ENCODE measurements at regions not wholly inside any gene's neighbourhood (a gene's known extent, or its start where the extent isn't known, plus 50 kb on each side); places are given as distances from the start of the nearest gene placed in this dataset.
A peak's percentile ranks its signal among the peaks of the same experiment; 100 is the strongest.
"Not testable (repeated sequence)": the region's sequence is repeated elsewhere in the genome, so short reads cannot be mapped to it uniquely, and the experiment has no call there.

GRCh38 chr15:77875066-77875721 is 202.3 kb downstream of the TBC1D2B start:
- not testable (repeated sequence) for H3K4me3 ChIP-seq (ENCODE audit: control insufficient read depth, low read depth, low read length)
- DNase-seq (ENCODE audit: low read depth): peak; percentile 37
- TF ChIP-seq CTCF (conservative IDR thresholded peaks at IDR 0.05; ENCODE audit: control insufficient read depth, insufficient read depth, low read depth, low read length): peak; percentile 50

- H3K4me3 ChIP-seq (ENCODE audit: control insufficient read depth, low read depth, low read length): no peak overlapping the region
- DNase-seq (ENCODE audit: low read depth): no peak
- TF ChIP-seq CTCF (conservative IDR thresholded peaks at IDR 0.05; ENCODE audit: control insufficient read depth, insufficient read depth, low read depth, low read length): no peak
Measured at GRCh38 chr15:77874063-77874462, 203.4 kb downstream of the TBC1D2B start.

- DNase-seq (ENCODE audit: low read depth): not testable (repeated sequence)
Measured at GRCh38 chr15:77872521-77873425, 204.7 kb downstream of the TBC1D2B start.

GRCh38 chr15:77871852-77872371 is 205.6 kb downstream of the TBC1D2B start:
- H3K4me3 ChIP-seq (ENCODE audit: control insufficient read depth, low read depth, low read length): no peak overlapping the region
- no peak for TF ChIP-seq CTCF (conservative IDR thresholded peaks at IDR 0.05; ENCODE audit: control insufficient read depth, insufficient read depth, low read depth, low read length)
- no peak for DNase-seq (ENCODE audit: low read depth)

More at GRCh38 chr15:77872521-77873425, 204.7 kb downstream of the TBC1D2B start:
- not testable (repeated sequence) for H3K4me3 ChIP-seq (ENCODE audit: control insufficient read depth, low read depth, low read length)

GRCh38 chr15:77870195-77871065 is 207.1 kb downstream of the TBC1D2B start:
- no peak overlapping the region for H3K4me3 ChIP-seq (ENCODE audit: control insufficient read depth, low read depth, low read length)
- DNase-seq (ENCODE audit: low read depth): peak; percentile 58
- TF ChIP-seq CTCF (conservative IDR thresholded peaks at IDR 0.05; ENCODE audit: control insufficient read depth, insufficient read depth, low read depth, low read length): peak; percentile 79

GRCh38 chr15:77869021-77869895 is 208.3 kb downstream of the TBC1D2B start:
- TF ChIP-seq CTCF (conservative IDR thresholded peaks at IDR 0.05; ENCODE audit: control insufficient read depth, insufficient read depth, low read depth, low read length): no peak
- no peak for DNase-seq (ENCODE audit: low read depth)
- no peak overlapping the region for H3K4me3 ChIP-seq (ENCODE audit: control insufficient read depth, low read depth, low read length)

GRCh38 chr15:77868048-77868629 is 209.4 kb downstream of the TBC1D2B start:
- not testable (repeated sequence) for H3K4me3 ChIP-seq (ENCODE audit: control insufficient read depth, low read depth, low read length); DNase-seq (ENCODE audit: low read depth)

Measured in fibroblast of mammary gland (primary cell).